ENCODE measurements at regions not wholly inside any gene's neighbourhood (a gene's known extent, or its start where the extent isn't known, plus 50 kb on each side); places are given as distances from the start of the nearest gene placed in this dataset.

DNA sequence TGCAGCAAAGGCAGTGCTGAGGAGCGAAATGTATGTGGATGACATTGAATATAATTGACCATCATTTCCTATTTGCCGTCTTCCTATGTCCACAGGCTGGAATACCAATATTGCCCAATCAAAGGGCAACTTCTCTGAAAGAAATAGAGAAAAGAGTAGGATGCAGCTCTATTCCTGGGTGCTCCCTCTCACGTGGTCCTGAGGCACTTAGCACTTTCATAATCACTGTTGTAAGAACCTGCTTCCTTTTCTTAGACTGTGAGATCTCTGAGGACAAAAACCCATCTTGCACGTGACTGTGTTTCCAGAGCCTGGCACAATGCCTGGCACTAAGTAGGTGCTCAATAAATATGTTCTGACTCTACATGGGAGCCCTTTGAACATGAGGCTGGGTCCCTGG, 122.7 kb upstream of the CPM start:
- no peaks in the 10 kb centered on the region for H3K79me2 ChIP-seq (ENCODE audit: control insufficient read depth, insufficient read depth, low read length)
- no TSS peak for BruUV-seq (replicated peaks)
- H4K20me1 ChIP-seq (ENCODE audit: control insufficient read depth, insufficient read depth): no peaks in the 10 kb centered on the region
- in situ Hi-C loops (cut with MboI) (no loop called here), intact Hi-C loops (cut with micrococcal nuclease; ENCODE audit: unreplicated experiment) (no loop called here)
- ChIA-PET SMC1A (ENCODE audit: uncharacterized antibody, unreplicated experiment) (no interaction called here), CTCF (interaction anchor here (1.0 to 1.4 kb wide), 2 partner anchors 14 to 19 kb away, joined by 4 to 5 read pairs; no protein-coding TSS in a partner anchor), RAD21 (ENCODE audit: unreplicated experiment) (no interaction called here), POLR2A (no interaction called here)
- no peak for FAIRE-seq
- H3K4me2 ChIP-seq (ENCODE audit: control insufficient read depth, insufficient read depth): no peak overlapping the region
- 48% methylated on average over 4 of the region's 4 CpGs for WGBS (ENCODE audit: insufficient coverage, insufficient replicate concordance, low lambda C conversion rate, missing lambda C conversion rate)
- H3K27ac ChIP-seq (ENCODE audit: control insufficient read depth, insufficient read depth): no peak overlapping the region
- H3K9me3 ChIP-seq (replicated peaks; ENCODE audit: control insufficient read depth, insufficient read depth, low read length): no peaks in the 10 kb centered on the region
- H3K9ac ChIP-seq (ENCODE audit: control insufficient read depth, insufficient read depth, low read length): no peak overlapping the region
- peak in 1 of 2 experiments; percentile 61; a peak in 2 of 4 replicates for TF ChIP-seq BHLHE40 (IDR thresholded peaks at IDR 0.05; ENCODE audit: borderline replicate concordance in 1 of 2, low read depth in 2 of 2, low read length in 1 of 2)
- TF ChIP-seq HDAC2 (IDR thresholded peaks at IDR 0.05): no peak
- DNase-seq (ENCODE audit: low read depth, low spot score): no peak
- no peaks in the 10 kb centered on the region for H3K4me1 ChIP-seq (ENCODE audit: control insufficient read depth, insufficient read depth, low read length)
- H3K27me3 ChIP-seq (replicated peaks in 1 of 2; ENCODE audit: control insufficient read depth in 2 of 2, insufficient read depth in 2 of 2, low read length in 1 of 2): no peaks in the 10 kb centered on the region
- no peak overlapping the region for H2AFZ ChIP-seq (ENCODE audit: control insufficient read depth, low read depth, low read length)
- H3K4me3 ChIP-seq: no peak overlapping the region
- ATAC-seq: no peak
- no peaks in the 10 kb centered on the region for H3K36me3 ChIP-seq (ENCODE audit: control insufficient read depth in 2 of 2, insufficient read depth in 2 of 2, low read length in 1 of 2)

DNA sequence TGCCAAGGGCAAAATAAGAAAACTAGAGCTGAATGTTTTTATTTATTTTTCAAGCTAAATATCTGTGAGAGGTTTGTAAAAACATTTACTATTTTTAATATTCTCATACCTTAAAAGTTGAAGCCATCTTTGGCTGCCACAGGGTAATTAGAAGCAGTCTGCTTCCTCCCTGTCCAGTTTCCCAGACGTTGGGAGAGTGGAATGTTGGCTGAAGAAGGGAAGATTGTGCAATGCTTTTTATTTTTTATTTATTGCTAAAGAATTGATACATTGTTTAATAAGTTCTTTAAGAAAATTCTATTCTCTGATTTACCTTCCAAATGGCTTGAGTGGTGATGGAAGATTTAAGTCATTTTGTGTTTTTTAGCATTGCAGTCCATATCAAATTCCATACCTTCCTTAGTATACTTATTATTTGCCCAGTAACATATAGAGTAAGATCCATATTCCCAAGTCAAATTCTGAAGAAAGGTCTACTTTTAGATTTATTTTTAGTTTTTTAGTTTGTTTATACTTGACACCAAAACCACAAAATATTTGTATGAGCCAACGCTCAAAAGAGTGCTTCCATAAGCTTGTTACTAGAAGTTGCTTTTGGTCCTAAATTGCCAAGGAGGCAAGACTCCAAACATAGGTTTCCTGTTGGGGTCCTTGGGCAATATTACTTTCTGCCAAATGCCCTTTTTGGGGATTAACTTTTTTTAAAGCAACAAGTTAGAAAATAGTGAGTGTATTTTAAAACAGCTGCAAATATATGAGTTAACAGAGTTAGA, 124.0 kb upstream of the CPM start:
- no TSS peak for BruUV-seq (replicated peaks)
- ChIA-PET POLR2A (no interaction called here), SMC1A (ENCODE audit: uncharacterized antibody, unreplicated experiment) (interaction anchor here (1.2 kb wide), 1 partner anchor 12 kb away, joined by 3 read pairs; no protein-coding TSS in a partner anchor), RAD21 (ENCODE audit: unreplicated experiment) (no interaction called here), CTCF (interaction anchor here (1.0 to 1.4 kb wide), 2 partner anchors 13 to 18 kb away, joined by 4 to 5 read pairs; no protein-coding TSS in a partner anchor)
- Histone ChIP-seq H3K27ac (ENCODE audit: control insufficient read depth, insufficient read depth) (no peak overlapping the region), H3K36me3 (ENCODE audit: control insufficient read depth in 2 of 2, insufficient read depth in 2 of 2, low read length in 1 of 2) (no peaks in the 10 kb centered on the region), H3K9me3 (replicated peaks; ENCODE audit: control insufficient read depth, insufficient read depth, low read length) (no peaks in the 10 kb centered on the region), H3K4me3 (no peak overlapping the region), H3K9ac (ENCODE audit: control insufficient read depth, insufficient read depth, low read length) (no peak overlapping the region), H3K79me2 (ENCODE audit: control insufficient read depth, insufficient read depth, low read length) (no peaks in the 10 kb centered on the region), H3K4me2 (ENCODE audit: control insufficient read depth, insufficient read depth) (no peak overlapping the region), H4K20me1 (ENCODE audit: control insufficient read depth, insufficient read depth) (no peaks in the 10 kb centered on the region), H3K4me1 (ENCODE audit: control insufficient read depth, insufficient read depth, low read length) (no peaks in the 10 kb centered on the region), H3K27me3 (replicated peaks in 1 of 2; ENCODE audit: control insufficient read depth in 2 of 2, insufficient read depth in 2 of 2, low read length in 1 of 2) (no peaks in the 10 kb centered on the region), H2AFZ (ENCODE audit: control insufficient read depth, low read depth, low read length) (no peak overlapping the region)
- intact Hi-C loops (cut with micrococcal nuclease; ENCODE audit: unreplicated experiment): no loop called here
- in situ Hi-C loops (cut with MboI): no loop called here
- FAIRE-seq: no peak
- DNase-seq (ENCODE audit: low read depth, low spot score): no peak
- TF ChIP-seq TAF1 (IDR thresholded peaks at IDR 0.05; ENCODE audit: borderline replicate concordance, low read depth, low read length) (no peak), ASH2L (IDR thresholded peaks at IDR 0.05; ENCODE audit: borderline replicate concordance, low read depth) (no peak), SUPT20H (IDR thresholded peaks at IDR 0.05; ENCODE audit: borderline replicate concordance, control insufficient read depth, low read depth, low read length) (no peak), NFXL1 (IDR thresholded peaks at IDR 0.05; ENCODE audit: borderline replicate concordance) (no peak), ZNF24 (IDR thresholded peaks at IDR 0.05) (no peak), ZBED1 (IDR thresholded peaks at IDR 0.05; ENCODE audit: borderline replicate concordance) (no peak), ZZZ3 (IDR thresholded peaks at IDR 0.05; ENCODE audit: control insufficient read depth, insufficient read length, low read depth) (no peak), CHD4 (IDR thresholded peaks at IDR 0.05) (no peak)
- TF ChIP-seq, protein P1, sequence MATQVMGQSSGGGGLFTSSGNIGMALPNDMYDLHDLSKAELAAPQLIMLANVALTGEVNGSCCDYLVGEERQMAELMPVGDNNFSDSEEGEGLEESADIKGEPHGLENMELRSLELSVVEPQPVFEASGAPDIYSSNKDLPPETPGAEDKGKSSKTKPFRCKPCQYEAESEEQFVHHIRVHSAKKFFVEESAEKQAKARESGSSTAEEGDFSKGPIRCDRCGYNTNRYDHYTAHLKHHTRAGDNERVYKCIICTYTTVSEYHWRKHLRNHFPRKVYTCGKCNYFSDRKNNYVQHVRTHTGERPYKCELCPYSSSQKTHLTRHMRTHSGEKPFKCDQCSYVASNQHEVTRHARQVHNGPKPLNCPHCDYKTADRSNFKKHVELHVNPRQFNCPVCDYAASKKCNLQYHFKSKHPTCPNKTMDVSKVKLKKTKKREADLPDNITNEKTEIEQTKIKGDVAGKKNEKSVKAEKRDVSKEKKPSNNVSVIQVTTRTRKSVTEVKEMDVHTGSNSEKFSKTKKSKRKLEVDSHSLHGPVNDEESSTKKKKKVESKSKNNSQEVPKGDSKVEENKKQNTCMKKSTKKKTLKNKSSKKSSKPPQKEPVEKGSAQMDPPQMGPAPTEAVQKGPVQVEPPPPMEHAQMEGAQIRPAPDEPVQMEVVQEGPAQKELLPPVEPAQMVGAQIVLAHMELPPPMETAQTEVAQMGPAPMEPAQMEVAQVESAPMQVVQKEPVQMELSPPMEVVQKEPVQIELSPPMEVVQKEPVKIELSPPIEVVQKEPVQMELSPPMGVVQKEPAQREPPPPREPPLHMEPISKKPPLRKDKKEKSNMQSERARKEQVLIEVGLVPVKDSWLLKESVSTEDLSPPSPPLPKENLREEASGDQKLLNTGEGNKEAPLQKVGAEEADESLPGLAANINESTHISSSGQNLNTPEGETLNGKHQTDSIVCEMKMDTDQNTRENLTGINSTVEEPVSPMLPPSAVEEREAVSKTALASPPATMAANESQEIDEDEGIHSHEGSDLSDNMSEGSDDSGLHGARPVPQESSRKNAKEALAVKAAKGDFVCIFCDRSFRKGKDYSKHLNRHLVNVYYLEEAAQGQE (IDR thresholded peaks at IDR 0.05; ENCODE audit: low read depth, low read length): no peak
- ATAC-seq: no peak
- WGBS (ENCODE audit: insufficient coverage, insufficient replicate concordance, low lambda C conversion rate, missing lambda C conversion rate): 0% methylated on average over 2 of the region's 2 CpGs
